ENCODE measurements at regions not wholly inside any gene's neighbourhood (a gene's known extent, or its start where the extent isn't known, plus 50 kb on each side); places are given as distances from the start of the nearest gene placed in this dataset.

DNA sequence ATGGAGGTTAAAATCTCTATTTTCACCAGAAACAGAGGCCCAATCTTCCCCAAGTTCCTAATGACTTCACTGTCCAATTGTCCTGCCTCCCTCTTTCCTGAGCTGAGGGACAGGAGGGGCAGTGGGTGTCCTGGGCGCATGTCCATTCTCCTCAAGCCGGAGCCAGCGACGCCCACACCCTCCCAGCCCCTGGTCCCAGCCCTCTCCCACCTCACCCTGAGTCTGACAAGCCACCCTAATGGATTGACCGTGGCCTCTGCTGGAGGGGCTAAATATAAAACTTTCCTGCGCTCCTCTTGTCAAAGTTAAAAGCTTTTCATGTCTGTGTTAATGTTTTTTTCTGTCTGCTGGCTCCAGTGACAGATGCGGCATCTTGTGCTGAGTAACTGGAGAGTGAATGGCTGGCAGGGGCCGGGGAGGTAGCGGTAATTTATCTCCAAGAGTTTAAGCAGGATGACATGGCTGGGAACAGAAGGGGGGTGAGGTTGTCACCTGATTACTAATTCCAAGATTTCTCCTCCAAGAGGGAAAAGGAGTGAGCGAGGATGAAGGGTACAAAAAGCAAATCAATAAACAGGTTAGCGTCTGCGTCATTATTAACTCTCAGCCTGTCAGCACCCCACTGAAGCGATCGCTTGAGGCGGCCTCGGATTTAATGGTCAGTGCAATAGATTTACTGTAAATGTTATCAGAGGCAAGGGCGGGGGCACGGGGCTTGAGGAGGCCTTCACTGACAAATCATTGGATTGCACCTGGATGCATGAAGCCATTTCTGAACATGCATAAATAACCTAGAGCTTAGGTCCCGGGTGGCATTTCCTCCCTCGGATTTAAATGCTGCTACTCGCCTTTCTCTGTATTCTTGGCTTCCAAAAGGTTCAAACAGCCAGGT, 118.1 kb upstream of the MAFB start:
- H2BK20ac ChIP-seq (ENCODE audit: low read length), result no peak overlapping the region
- no peak overlapping the region for H2BK12ac ChIP-seq (ENCODE audit: low read depth, low read length)
- H3K4ac ChIP-seq (replicated peaks; ENCODE audit: insufficient read length, low read depth, low read length), result no peak overlapping the region
- no peaks in the 10 kb centered on the region; a peak in 1 of 7 replicates for H3K27me3 ChIP-seq (replicated peaks in 1 of 4; ENCODE audit: control insufficient read depth in 3 of 4, extremely low read depth in 1 of 4, insufficient read depth in 3 of 4, low read length in 3 of 4)
- no peak overlapping the region for H4K8ac ChIP-seq (ENCODE audit: extremely low read depth, insufficient read depth, low read length)
- H3K36me3 ChIP-seq (ENCODE audit: control insufficient read depth in 2 of 4, insufficient read depth in 4 of 4, low read length in 3 of 4), result no peaks in the 10 kb centered on the region
- no peaks in the 10 kb centered on the region for H3K4me1 ChIP-seq (replicated peaks in 1 of 4; ENCODE audit: control insufficient read depth in 3 of 4, insufficient read depth in 4 of 4, low read length in 3 of 4)
- no peak overlapping the region for H3K18ac ChIP-seq (ENCODE audit: extremely low read depth, low read length)
- H3K9ac ChIP-seq (replicated peaks in 1 of 4; ENCODE audit: extremely low read depth in 1 of 4, low read depth in 3 of 4, low read length in 3 of 4), result no peak overlapping the region
- WGBS, 2 experiments (ENCODE audit: extremely low coverage in 1 of 2, insufficient coverage in 1 of 2, insufficient read length in 1 of 2, insufficient replicate concordance in 2 of 2, low coverage in 1 of 2, low lambda C conversion rate in 2 of 2, missing lambda C conversion rate in 1 of 2), result 85% methylated on average over 18 of the region's 21 CpGs; no CpG with 5 or more reads in 1 of the 2 experiments
- ChIA-PET CTCF (ENCODE audit: partially characterized antibody) (interaction anchor here (1.3 to 3.5 kb wide), 3 partner anchors 9 to 139 kb away, joined by 3 to 20 read pairs (median 5); no protein-coding TSS in a partner anchor), POLR2A (ENCODE audit: partially characterized antibody) (no interaction called here)
- no peak overlapping the region for H2BK5ac ChIP-seq (ENCODE audit: low read depth, low read length)
- H3K4me2 ChIP-seq (ENCODE audit: insufficient read depth in 1 of 2, low read depth in 2 of 2, low read length in 2 of 2), result no peak overlapping the region
- no peak for FAIRE-seq
- no peak overlapping the region for H4K5ac ChIP-seq (ENCODE audit: insufficient read length, low read depth, low read length)
- no peak overlapping the region for H2BK15ac ChIP-seq (ENCODE audit: low read length)
- no peaks in the 10 kb centered on the region for H3K79me2 ChIP-seq (ENCODE audit: control insufficient read depth in 1 of 2, insufficient read depth in 2 of 2, low read length in 2 of 2)
- H3K9me3 ChIP-seq (ENCODE audit: insufficient read depth in 2 of 2, low read depth in 1 of 2, low read length in 1 of 2), result no peaks in the 10 kb centered on the region
- no peak for DNase-seq (ENCODE audit: low read depth in 1 of 2, low spot score in 2 of 2)
- no peak overlapping the region for H3K23ac ChIP-seq (ENCODE audit: insufficient read length)
- no peaks in the 10 kb centered on the region for H3K79me1 ChIP-seq (ENCODE audit: low read depth, low read length)
- H2AK5ac ChIP-seq (ENCODE audit: low read depth, low read length), result no peak overlapping the region
- H3K27ac ChIP-seq (ENCODE audit: low read depth, low read length), result no peak overlapping the region
- H3K56ac ChIP-seq (replicated peaks; ENCODE audit: insufficient read length, low read depth, low read length), result no peak overlapping the region
- no peak overlapping the region for H4K91ac ChIP-seq (replicated peaks; ENCODE audit: insufficient read length, low read length)
- H3K14ac ChIP-seq (ENCODE audit: insufficient read length), result no peak overlapping the region
- peaks cover 0 to 2% of the 10 kb centered on the region in 2 experiments for H4K20me1 ChIP-seq (replicated peaks in 1 of 2; ENCODE audit: control insufficient read depth in 1 of 2, insufficient read depth in 2 of 2, low read length in 2 of 2)
- no peak overlapping the region for H2BK120ac ChIP-seq (replicated peaks; ENCODE audit: low read depth, low read length)
- peaks cover 4% of the 10 kb centered on the region for H3K23me2 ChIP-seq (ENCODE audit: low read depth, low read length)
- H3K4me3 ChIP-seq (ENCODE audit: extremely low read depth in 1 of 4, insufficient read depth in 2 of 4, low read depth in 3 of 4, low read length in 4 of 4), result no peak overlapping the region
- H2AFZ ChIP-seq (ENCODE audit: low read length), result no peak overlapping the region
- no peak for TF ChIP-seq RFX5 (IDR thresholded peaks at IDR 0.05; ENCODE audit: borderline replicate concordance, low read depth, low read length)
- TF ChIP-seq SUZ12 (IDR thresholded peaks at IDR 0.05; ENCODE audit: low read length), result no peak
- no peak for TF ChIP-seq CHD1 (IDR thresholded peaks at IDR 0.05; ENCODE audit: low read depth, low read length)
- no peak for TF ChIP-seq RXRA (IDR thresholded peaks at IDR 0.05; ENCODE audit: insufficient read depth, low read depth, low read length)
- no peak for TF ChIP-seq RNF2 (IDR thresholded peaks at IDR 0.05; ENCODE audit: borderline replicate concordance, low read depth, low read length, missing control alignments, poor library complexity, severe bottlenecking)
- no peak for TF ChIP-seq EP300 (IDR thresholded peaks at IDR 0.05; ENCODE audit: borderline replicate concordance in 1 of 2, low read depth in 2 of 2, low read length in 2 of 2)
- no peak for TF ChIP-seq GTF2F1 (IDR thresholded peaks at IDR 0.05; ENCODE audit: borderline replicate concordance, low read depth, low read length)
- no peak for TF ChIP-seq POLR2A (IDR thresholded peaks at IDR 0.05; ENCODE audit: control extremely low read depth in 1 of 2, low read depth in 2 of 2, low read length in 2 of 2)
- no peak for TF ChIP-seq TBP (IDR thresholded peaks at IDR 0.05; ENCODE audit: low read depth, low read length)
- no peak for TF ChIP-seq MAFK (IDR thresholded peaks at IDR 0.05; ENCODE audit: low read depth, low read length)
- no peak for TF ChIP-seq BCL11A (IDR thresholded peaks at IDR 0.05; ENCODE audit: low read depth in 2 of 2, low read length in 2 of 2)
- TF ChIP-seq SIRT6 (IDR thresholded peaks at IDR 0.05; ENCODE audit: low read length), result no peak
- no peak for TF ChIP-seq KDM5A (IDR thresholded peaks at IDR 0.05; ENCODE audit: low read length)
